SIG-M5 treated with dmso at 0.1 percent for 504 hours (cell line): ENCODE measurements at regions not wholly inside any gene's neighbourhood (a gene's known extent, or its start where the extent isn't known, plus 50 kb on each side); places are given as distances from the start of the nearest gene placed in this dataset.

Source experiments
- DNase-seq: peaks from one replicate; lab custom pipeline; 2025; ENCODE audit not compliant: unreplicated experiment; lab: John Stamatoyannopoulos, UW

GRCh38 chr4:3705236-3705987 lies 60.8 kb upstream of the ADRA2C start:
- no peak for DNase-seq

- DNase-seq, result no peak
Measured at GRCh38 chr4:3704669-3705068, 61.5 kb upstream of the ADRA2C start.

DNA sequence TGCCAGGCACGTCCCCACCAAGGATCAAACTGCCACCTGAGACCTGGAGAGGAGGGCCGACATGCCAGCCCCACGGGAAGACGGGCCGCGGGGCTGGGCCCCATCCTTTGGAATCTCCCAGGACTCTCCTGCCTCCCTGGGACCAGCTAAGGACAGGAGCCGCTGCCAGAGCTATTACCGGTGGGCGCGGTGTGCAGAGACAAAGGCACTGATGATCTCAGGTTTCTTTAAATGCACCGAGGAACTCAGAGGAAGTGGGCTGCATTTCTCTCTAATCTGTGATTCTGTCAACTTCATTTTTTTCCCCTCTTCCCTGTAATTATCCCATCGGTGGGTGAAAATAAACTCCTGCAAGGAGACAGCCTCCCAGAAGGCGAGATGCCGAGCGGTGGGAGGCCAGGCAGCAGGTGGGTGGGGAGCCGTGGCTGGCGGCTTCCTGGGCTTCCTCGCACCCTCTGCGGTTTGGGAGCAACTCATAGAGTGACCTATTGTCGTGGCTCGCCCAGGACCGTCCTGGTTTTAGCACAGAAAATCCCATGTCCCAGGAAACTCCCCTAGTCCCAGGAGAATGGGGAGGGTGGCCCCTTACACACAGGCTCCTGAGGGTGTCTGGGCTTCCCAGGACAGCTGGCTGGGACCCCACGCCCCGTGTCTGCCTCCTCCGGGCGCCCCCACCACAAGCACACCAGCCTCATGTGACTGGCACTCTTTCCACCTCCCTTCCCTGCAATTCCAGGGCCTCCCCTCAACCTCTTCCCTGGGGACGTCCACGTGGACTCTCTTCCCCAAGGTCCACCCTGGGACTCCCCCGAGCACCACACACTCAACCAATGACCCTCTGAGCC lies 62.3 kb upstream of the ADRA2C start:
- no peak for DNase-seq

DNA sequence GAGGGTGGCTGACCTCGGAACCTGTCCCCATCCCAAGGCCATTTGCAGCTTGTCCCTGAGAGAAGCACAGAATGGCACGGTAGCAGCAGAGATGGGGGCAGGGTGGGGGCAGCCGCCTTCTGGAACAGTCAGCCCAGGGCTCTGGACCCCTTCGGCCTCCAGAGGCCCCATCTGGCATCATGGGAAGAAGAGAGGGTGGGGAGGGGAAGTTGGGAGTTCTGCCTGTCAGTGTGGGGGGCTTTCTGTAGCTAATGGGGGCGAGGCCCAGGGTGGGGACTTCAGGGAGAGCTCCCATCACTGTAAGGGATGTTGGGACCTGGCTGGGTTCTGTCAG lies 62.9 kb upstream of the ADRA2C start:
- DNase-seq, result no peak

GRCh38 chr4:3702561-3703221 lies 63.5 kb upstream of the ADRA2C start:
- DNase-seq, result no peak

DNA sequence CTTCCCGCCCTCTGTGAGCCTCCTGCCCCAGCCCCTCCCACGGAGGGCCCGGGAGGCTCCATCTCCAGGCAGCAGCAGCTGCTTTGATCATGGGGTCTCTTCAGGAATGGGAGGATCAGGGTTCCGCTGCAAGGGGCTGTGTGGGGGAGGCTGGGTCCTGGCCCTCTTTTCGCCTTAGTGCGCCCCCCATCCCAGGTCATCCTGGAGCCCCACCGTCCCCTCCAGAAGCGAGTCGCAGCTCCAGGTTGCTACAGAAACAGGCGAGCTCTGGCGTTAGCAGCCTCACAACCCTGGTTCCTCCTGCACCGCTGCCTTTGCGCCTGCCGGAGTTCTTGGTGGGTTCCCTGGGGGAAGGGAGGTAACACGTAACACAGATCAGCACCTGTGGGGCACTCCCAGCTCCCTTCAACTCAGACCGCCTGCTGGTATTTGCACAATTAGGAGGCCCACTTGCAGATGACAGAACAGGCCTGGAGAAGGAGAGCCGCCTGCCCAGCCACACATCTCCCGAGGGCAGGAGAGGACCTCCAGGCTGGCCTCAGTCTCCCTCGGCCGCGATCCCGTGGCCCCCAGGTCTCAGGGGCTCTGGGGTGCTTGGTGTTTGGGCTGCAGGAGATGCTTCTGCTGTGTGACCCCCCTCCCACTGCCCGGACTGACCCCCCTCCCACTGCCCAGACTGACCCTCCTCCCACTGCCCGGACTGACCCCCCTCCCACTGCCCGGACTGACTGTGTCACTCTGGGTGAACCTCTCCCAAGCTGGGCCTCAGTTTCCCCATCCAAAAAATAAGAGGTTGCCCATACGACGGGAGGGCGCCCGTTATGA lies 64.2 kb upstream of the ADRA2C start:
- no peak for DNase-seq

DNA sequence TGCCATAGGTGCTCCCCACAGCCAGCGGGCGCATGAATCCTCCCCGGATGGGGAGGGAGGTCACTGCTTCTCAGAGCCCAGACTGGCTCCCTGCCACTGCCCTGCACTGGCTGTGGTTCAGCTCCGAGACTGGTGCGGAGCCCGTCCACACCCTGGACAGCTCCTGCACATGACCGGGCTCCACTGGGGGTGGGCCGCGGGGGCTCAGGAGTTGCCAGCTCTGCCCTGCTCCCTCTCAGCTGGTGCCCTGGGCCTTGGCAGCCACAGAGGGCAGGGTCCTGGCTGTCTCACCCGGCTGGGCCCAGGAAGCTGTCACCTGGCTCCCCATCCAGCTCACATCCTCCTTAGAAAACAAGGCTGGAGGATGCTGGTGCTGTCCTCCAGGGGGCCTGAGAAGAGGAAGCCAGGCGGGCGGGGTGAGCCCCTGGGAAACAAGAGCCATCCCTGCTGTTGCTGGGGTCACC lies 64.9 kb upstream of the ADRA2C start:
- DNase-seq, result no peak

GRCh38 chr4:3700736-3701135 lies 65.4 kb upstream of the ADRA2C start:
- no peak for DNase-seq

GRCh38 chr4:3700223-3700622 lies 66.0 kb upstream of the ADRA2C start:
- DNase-seq, result no peak

DNA sequence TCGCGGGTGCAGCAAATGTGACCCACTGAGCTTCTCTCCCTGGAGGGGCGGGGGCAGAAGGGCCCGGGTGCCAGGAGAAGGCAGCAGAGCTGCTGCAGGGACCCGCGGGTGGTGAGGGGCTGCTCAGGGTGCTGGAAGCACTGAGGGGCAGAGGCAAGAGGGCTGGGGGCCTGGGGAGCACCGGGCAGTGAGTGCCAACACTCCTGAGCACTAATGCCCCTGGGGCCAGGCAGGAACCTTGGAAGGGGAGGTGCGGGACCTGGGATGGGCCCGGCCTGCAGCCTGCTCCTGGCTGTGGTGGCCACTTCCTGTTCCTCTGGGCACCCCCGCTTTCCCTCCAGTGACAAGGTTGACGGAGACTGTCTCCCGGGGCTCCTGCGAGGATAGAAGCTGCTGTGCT lies 66.5 kb upstream of the ADRA2C start:
- DNase-seq, result no peak

DNA sequence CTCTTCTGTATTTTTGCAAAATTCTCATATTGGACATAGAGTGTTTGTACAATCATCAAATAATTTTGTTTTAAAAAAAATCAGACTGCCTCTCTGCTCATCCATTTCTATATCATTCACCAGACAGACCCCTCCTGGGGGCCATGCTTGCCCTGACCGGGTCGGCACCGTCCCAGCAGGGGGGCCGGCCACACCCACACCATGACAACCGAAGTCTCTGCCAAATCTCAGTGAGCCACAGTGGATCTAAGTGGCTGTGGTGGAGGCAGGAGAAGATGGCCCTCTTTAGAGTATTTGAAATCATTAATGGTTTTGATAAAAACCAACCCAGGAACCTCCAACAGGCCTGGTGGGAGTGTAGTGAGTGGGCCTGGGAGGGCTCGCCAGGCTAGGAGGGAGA lies 66.9 kb upstream of the ADRA2C start:
- no peak for DNase-seq

GRCh38 chr4:3697033-3697432 lies 69.2 kb upstream of the ADRA2C start:
- DNase-seq, result no peak

DNA sequence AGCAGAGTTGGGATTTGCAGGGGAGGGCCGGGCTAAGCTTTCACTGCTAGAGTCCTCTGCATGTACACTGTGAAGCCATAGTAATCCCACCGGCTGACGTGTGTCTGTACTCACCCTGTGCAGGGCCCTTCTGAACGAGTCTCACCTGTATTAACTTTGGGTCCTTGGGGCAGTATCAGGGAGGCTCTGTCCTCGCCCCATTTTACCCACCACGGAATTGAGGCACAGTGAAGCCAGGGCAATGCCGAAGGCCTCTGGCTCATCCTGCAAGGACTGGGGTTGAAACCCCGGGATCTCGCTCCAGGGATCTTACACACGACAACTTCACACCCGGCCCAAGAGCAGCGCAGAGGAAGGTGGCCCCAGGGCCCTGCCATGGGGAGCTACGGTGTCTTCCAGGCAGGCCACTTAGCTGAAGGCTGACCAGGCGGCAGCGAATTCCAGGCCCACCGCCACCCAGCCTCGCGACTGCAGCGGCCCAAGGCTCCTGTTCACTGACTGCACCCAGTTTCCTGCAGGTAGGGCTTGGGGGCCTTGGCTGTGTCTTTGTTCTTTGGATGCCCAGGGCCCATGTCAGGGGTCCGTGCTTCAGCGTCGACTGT lies 75.5 kb upstream of the ADRA2C start:
- DNase-seq, result no peak

DNA sequence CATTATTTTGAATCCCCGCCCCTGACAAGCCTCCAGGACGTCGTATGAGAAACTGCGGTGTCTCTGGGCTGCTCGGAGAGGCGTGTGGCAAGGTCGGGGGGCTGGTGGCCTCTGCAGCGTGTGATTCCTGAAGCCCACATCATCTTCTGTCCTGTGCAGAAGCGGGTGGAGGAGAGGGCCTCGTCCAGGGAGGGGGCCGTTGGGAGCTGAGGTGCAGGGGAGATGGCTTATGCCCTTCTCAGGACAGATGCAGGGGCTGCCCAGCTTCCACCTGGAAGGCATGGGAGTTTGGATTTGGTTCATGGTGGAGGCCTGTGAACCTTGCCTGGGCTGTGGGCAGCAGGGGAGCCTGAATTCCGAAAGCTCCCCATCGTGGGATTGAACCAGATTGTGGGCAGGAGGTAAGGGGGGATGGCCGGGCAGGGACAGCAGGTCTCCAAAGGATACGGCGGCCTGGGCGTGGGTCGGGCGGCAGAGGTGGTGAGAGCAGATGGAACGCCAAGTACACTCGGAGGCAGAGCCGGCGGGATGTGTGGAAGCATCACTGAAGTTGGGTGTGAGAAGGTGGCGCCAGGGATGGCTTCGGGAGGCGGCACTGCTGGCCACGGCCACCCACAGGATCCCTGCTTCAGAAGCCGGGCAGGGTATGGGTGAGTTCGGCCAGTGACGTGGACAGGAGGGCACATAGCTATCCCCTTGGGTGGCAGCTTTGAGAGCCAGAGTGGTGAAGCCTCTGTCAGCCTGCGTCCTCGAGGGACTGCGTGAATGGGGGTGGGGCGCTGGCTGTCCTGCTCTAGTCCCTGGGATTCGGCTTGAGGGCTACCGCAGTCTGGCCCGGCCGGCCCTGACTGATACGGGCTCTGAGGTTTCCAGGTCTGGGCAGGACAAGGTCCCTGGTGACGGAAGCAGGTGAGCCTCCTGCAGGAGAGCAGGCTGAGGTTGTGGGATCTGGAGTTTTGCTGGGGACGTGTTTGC lies 76.3 kb upstream of the ADRA2C start:
- DNase-seq, result no peak

DNA sequence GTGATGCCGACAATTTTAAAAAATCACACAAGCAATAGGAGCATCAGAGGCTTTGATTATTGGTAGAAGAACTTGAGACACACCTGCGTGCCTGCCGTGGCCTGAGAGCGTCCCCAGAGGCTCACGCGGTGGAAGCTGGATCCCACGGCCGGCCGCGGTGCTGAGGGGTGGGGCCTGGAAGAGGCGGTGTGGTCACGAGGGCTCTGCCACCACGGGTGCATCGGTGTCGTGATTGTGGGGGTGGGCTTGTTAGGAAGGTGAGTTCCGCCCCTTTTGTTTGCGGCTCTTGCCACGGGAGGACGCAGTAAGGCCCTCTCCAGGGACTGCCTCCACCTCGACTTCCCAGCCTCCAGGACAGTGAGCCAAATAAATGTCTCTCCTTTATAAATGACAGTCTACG lies 77.2 kb upstream of the ADRA2C start:
- DNase-seq, result no peak

GRCh38 chr4:3688018-3688998 lies 77.9 kb upstream of the ADRA2C start:
- DNase-seq, result no peak

- DNase-seq, result no peak
Measured at GRCh38 chr4:3687538-3687937, 78.6 kb upstream of the ADRA2C start.

- no peak for DNase-seq
Measured at GRCh38 chr4:3686753-3687152, 79.4 kb upstream of the ADRA2C start.
